Occipital lobe (tissue), 1 donor: ENCODE measurements at regions not wholly inside any gene's neighbourhood (a gene's known extent, or its start where the extent isn't known, plus 50 kb on each side); places are given as distances from the start of the nearest gene placed in this dataset.
"Not testable (repeated sequence)": the region's sequence is repeated elsewhere in the genome, so short reads cannot be mapped to it uniquely, and the experiment has no call there.

Experiments
- DNase-seq: peaks from one replicate; lab custom pipeline; 2025; lab: John Stamatoyannopoulos, UW

DNA sequence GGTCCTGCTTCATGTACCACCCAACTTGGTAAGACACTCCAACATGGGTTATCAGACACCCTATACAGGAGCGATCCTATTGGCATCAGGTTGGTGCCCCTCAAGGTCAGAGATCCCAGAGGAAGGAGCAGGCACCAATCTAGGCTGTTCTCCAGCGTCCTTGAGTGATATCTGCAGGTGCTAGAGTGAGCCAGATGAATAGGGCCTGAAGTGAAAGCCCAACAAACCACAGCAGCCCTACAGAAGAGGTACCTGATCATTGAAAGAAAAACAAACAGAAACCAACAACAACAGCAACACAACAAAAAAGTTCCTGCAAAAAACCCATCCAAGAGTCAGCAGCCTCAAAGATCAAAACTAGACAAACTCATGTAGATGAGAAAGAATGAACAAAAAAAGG lies 584.8 kb downstream of the HINT1 start:
- no peak for DNase-seq

GRCh38 chr5:130578354-130578753 lies 586.7 kb downstream of the HINT1 start:
- no peak for DNase-seq

GRCh38 chr5:130571076-130571475 lies 594.0 kb downstream of the HINT1 start:
- no peak for DNase-seq

- DNase-seq, result no peak
Observed at GRCh38 chr5:130568791-130569190, 596.3 kb downstream of the HINT1 start.

- DNase-seq, result no peak
Observed at GRCh38 chr5:130555429-130555828, 609.6 kb downstream of the HINT1 start.

- DNase-seq, result no peak
Observed at GRCh38 chr5:130550562-130550928, 614.5 kb downstream of the HINT1 start.

GRCh38 chr5:130549884-130550561 lies 615.0 kb downstream of the HINT1 start:
- DNase-seq, result no peak

GRCh38 chr5:130546211-130546610 lies 618.8 kb downstream of the HINT1 start:
- no peak for DNase-seq

GRCh38 chr5:130545291-130545690 lies 619.8 kb downstream of the HINT1 start:
- no peak for DNase-seq

- no peak for DNase-seq
Observed at GRCh38 chr5:130541617-130542221, 623.3 kb downstream of the HINT1 start.

DNA sequence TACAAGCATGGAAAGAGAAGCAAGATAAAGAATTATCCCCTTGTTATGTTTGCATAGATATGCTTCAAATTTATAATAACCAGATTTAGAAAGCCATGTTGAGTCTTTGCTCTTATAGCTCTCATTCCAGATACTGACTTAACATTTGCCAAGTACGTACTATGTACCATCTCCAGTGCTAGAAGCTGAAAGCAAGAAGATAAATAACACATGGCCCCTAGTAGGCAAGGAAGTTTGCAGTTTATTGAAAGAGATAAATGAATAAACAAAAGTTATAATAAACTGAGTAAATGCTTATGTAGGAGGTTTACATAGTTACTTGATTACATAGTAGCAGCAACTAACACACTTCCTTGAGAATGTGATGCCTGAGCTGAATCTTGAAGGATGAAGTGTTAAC lies 628.4 kb downstream of the HINT1 start:
- no peak for DNase-seq

GRCh38 chr5:130532786-130533185 lies 628.5 kb downstream of the CHSY3 start:
- no peak for DNase-seq

GRCh38 chr5:130529511-130530485 lies 625.5 kb downstream of the CHSY3 start:
- no peak for DNase-seq

- no peak for DNase-seq
Observed at GRCh38 chr5:130529111-130529510, 624.8 kb downstream of the CHSY3 start.

DNA sequence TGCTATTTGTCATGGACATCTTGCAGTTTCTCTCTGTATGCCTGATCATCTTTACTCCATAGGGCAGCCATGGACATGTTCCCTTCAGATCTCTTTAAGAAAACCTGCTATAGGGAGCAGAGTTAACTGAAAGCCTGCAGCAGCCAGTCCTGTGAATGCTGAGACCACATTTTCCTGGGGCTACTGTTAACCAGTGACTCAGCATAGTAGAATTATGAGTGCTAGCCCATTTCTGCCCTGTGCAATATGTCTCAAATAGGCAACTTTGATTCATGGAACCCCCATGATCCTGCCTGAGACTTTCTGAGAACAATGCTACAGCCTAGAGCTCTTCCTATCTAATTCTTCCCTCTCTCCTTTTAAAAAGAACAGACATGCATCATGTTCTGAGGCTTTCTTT lies 624.2 kb downstream of the CHSY3 start:
- no peak for DNase-seq

DNA sequence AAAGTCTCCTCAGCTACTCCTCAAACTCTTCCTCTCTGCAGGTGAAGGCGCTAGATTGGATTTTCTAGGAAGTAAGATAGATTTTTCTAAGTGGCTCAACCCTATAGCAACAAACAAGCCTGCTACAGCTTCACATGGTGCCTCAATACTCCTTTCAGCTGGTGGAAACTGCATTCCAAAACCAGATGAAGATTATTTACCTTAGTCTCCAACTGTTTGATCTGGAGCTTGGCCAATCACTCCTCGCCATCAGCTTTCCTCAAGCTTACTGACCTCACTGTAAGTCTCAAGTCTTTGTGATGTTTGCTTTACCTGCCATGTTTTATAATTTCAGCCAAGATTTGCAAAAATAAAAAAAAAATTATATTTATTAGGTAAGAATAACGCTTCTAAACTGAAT lies 622.4 kb downstream of the CHSY3 start:
- no peak for DNase-seq

DNA sequence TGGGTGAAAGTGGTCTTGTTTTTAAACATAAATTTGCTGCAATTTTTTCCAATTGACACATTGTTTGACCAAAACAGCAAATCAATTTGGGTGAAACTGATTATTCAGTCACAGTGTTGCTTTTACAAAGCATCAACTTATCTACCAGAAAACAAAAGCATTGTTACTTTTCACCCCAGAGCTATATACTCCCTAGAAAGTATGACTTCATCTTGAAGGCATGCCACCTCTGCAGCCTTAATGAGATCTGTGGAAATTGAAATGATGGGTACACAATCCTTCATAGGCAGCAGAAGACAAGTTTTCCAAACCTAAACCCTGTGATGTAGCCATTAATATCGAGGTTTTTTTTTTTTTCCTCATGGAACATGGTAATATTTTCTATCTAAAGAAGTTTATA lies 615.9 kb downstream of the CHSY3 start:
- no peak for DNase-seq

DNA sequence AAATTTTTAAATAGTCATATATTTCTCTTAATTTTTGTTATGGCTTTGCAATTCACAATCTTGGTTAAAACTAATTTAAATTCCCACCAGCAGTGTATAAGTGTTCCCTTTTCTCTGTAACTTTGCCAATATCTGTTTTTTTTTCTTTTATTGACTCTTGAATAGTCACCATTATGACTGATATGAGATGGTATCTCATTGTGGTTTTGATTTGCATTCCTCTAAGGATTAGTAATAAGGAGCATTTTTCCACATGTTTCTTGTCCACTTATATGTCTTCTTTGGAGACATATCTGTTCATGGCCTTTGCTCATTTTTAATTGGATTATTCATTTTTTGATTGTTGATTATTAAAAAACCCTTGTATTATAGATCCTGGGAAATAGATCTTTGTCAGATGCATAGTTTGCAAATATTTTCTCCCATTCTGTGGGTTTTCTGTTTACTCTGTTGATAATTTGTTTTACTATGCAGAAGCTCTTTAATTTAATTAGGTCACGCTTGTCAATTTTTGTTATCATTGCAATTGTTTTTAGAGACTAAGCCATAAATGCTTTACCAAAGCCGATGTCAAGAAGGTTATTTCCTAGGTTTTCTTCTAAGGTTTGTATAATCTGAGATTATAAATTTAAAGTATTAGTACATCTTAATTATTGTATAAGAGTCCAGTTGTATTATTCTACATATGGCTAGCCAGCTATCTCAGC lies 610.9 kb downstream of the CHSY3 start:
- DNase-seq, result no peak

GRCh38 chr5:130502702-130503101 lies 598.4 kb downstream of the CHSY3 start:
- no peak for DNase-seq

GRCh38 chr5:130501151-130501865 lies 597.0 kb downstream of the CHSY3 start:
- DNase-seq, result no peak

- not testable (repeated sequence) for DNase-seq
Observed at GRCh38 chr5:130500495-130500894, 596.2 kb downstream of the CHSY3 start.
